ENCODE measurements at regions not wholly inside any gene's neighbourhood (a gene's known extent, or its start where the extent isn't known, plus 50 kb on each side); places are given as distances from the start of the nearest gene placed in this dataset.
A peak's percentile ranks its signal among the peaks of the same experiment; 100 is the strongest.

GRCh38 chr2:39570614-39571013, 95.1 kb upstream of the TMEM178A start:
- Histone ChIP-seq H2BK5ac (ENCODE audit: low read depth, low read length) (no peak overlapping the region), H3K79me2 (ENCODE audit: control insufficient read depth in 1 of 2, insufficient read depth in 2 of 2, low read length in 2 of 2) (no peaks in the 10 kb centered on the region), H2BK12ac (ENCODE audit: low read depth, low read length) (no peak overlapping the region), H3K18ac (ENCODE audit: extremely low read depth, low read length) (no peak overlapping the region), H2BK120ac (replicated peaks; ENCODE audit: low read depth, low read length) (no peak overlapping the region), H4K20me1 (replicated peaks in 1 of 2; ENCODE audit: control insufficient read depth in 1 of 2, insufficient read depth in 2 of 2, low read length in 2 of 2) (no peaks in the 10 kb centered on the region), H3K27ac (ENCODE audit: low read depth, low read length) (no peak overlapping the region), H3K79me1 (ENCODE audit: low read depth, low read length) (no peaks in the 10 kb centered on the region; the same call in 1 of the 2 replicates), H3K9me3 (ENCODE audit: insufficient read depth in 2 of 2, low read depth in 1 of 2, low read length in 1 of 2) (no peaks in the 10 kb centered on the region), H3K23me2 (ENCODE audit: low read depth, low read length) (no peaks in the 10 kb centered on the region), H3K4me1 (replicated peaks in 1 of 4; ENCODE audit: control insufficient read depth in 3 of 4, insufficient read depth in 4 of 4, low read length in 3 of 4) (peaks cover 0 to 4% (median 2%) of the 10 kb centered on the region in 4 experiments; a peak in 1 of 7 replicates), H3K27me3 (replicated peaks in 1 of 4; ENCODE audit: control insufficient read depth in 3 of 4, extremely low read depth in 1 of 4, insufficient read depth in 3 of 4, low read length in 3 of 4) (no peaks in the 10 kb centered on the region), H3K56ac (replicated peaks; ENCODE audit: insufficient read length, low read depth, low read length) (no peak overlapping the region), H3K4me2 (ENCODE audit: insufficient read depth in 1 of 2, low read depth in 2 of 2, low read length in 2 of 2) (no peak overlapping the region), H3K23ac (ENCODE audit: insufficient read length) (no peak overlapping the region), H2AFZ (ENCODE audit: low read length) (no peak overlapping the region), H2BK20ac (ENCODE audit: low read length) (peak overlapping the region; percentile 49; the same call in 1 of the 2 replicates), H3K4me3 (ENCODE audit: extremely low read depth in 1 of 4, insufficient read depth in 2 of 4, low read depth in 3 of 4, low read length in 4 of 4) (no peak overlapping the region), H2BK15ac (ENCODE audit: low read length) (no peak overlapping the region), H3K4ac (replicated peaks; ENCODE audit: insufficient read length, low read depth, low read length) (no peak overlapping the region), H4K5ac (ENCODE audit: insufficient read length, low read depth, low read length) (no peak overlapping the region), H2AK5ac (ENCODE audit: low read depth, low read length) (no peak overlapping the region), H4K8ac (ENCODE audit: extremely low read depth, insufficient read depth, low read length) (no peak overlapping the region), H3K14ac (ENCODE audit: insufficient read length) (no peak overlapping the region), H4K91ac (replicated peaks; ENCODE audit: insufficient read length, low read length) (no peak overlapping the region), H3K36me3 (ENCODE audit: control insufficient read depth in 2 of 4, insufficient read depth in 4 of 4, low read length in 3 of 4) (no peaks in the 10 kb centered on the region), H3K9ac (replicated peaks in 1 of 4; ENCODE audit: extremely low read depth in 1 of 4, low read depth in 3 of 4, low read length in 3 of 4) (no peak overlapping the region)
- ChIA-PET POLR2A (ENCODE audit: partially characterized antibody) (no interaction called here), CTCF (ENCODE audit: partially characterized antibody) (interaction anchor here (0.6 to 1.7 kb wide), 2 partner anchors 23 to 32 kb away, joined by 3 to 5 read pairs; no protein-coding TSS in a partner anchor)
- no peak for DNase-seq (ENCODE audit: low read depth in 1 of 2, low spot score in 2 of 2)
- WGBS, 2 experiments (ENCODE audit: extremely low coverage in 1 of 2, insufficient coverage in 1 of 2, insufficient read length in 1 of 2, insufficient replicate concordance in 2 of 2, low coverage in 1 of 2, low lambda C conversion rate in 2 of 2, missing lambda C conversion rate in 1 of 2), result 90% methylated on average over 3 of the region's 3 CpGs; no CpG with 5 or more reads in 1 of the 2 experiments
- no peak for FAIRE-seq
- TF ChIP-seq SP2 (IDR thresholded peaks at IDR 0.05; ENCODE audit: low read length) (no peak), CHD1 (IDR thresholded peaks at IDR 0.05; ENCODE audit: low read depth, low read length) (no peak), SP4 (IDR thresholded peaks at IDR 0.05; ENCODE audit: low read length) (no peak), TAF1 (IDR thresholded peaks at IDR 0.05; ENCODE audit: low read depth, low read length) (no peak), EZH2 (IDR thresholded peaks at IDR 0.05; ENCODE audit: low read depth, low read length, severe bottlenecking) (no peak)

Data from H1 (cell line).